BJ (cell line): ENCODE measurements at regions not wholly inside any gene's neighbourhood (a gene's known extent, or its start where the extent isn't known, plus 50 kb on each side); places are given as distances from the start of the nearest gene placed in this dataset.

Experiments
- CTCF ChIA-PET: fragments of 350-600 bp; formaldehyde crosslinking; extraction: SDS; loops from one replicate; lab custom pipeline; 2021; ENCODE audit warnings: antibody characterized with exemption, inconsistent platforms; lab: Yijun Ruan, JAX
- POLR2A ChIA-PET: fragments of 300-600 bp; sonication (Branson Sonifier 250); formaldehyde crosslinking; extraction: SDS; loops from one replicate; lab custom pipeline; 2021; ENCODE audit warnings: antibody characterized with exemption; lab: Charles Lee
- DNase-seq: peaks from one replicate; pipeline ENCODE4 v3.0.0-alpha.2; 2011; ENCODE audit warnings: low read depth
- H3K27me3 ChIP-seq: 2 replicates; pipeline ENCODE4 v1.6.0; 2011; ENCODE audit warnings: low read length; ENCODE audit not compliant: control insufficient read depth, insufficient read depth
- H3K36me3 ChIP-seq: 2 replicates; pipeline ENCODE4 v1.5.1; 2011; ENCODE audit warnings: low read length; ENCODE audit not compliant: control insufficient read depth, insufficient read depth
- H3K4me3 ChIP-seq: 2 replicates; pipeline ENCODE4 v1.5.1; 2011; ENCODE audit warnings: low read depth, mild to moderate bottlenecking, control low read depth, low read length
- CTCF ChIP-seq: IDR thresholded peaks from 2 replicates; pipeline ENCODE4 v1.5.1; 2011; ENCODE audit warnings: low read depth, mild to moderate bottlenecking, control low read depth, inconsistent platforms, low read length, moderate library complexity; ENCODE audit not compliant: insufficient read depth

GRCh38 chr1:47571952-47572351, 134.1 kb downstream of the FOXD2 start:
- Histone ChIP-seq H3K36me3 (no peaks in the 10 kb centered on the region), H3K27me3 (no peaks in the 10 kb centered on the region; the same call in 1 of the 2 replicates), H3K4me3 (no peak overlapping the region)
- TF ChIP-seq CTCF = no peak
- ChIA-PET POLR2A (no interaction called here), CTCF (interaction anchor here (1.3 to 1.8 kb wide), 2 partner anchors 7 to 138 kb away, joined by 3 to 7 read pairs; no protein-coding TSS in a partner anchor)
- DNase-seq = no peak

GRCh38 chr1:47572731-47573430, 135.0 kb downstream of the FOXD2 start:
- TF ChIP-seq CTCF = no peak
- CTCF ChIA-PET = interaction anchor here (1.3 to 1.5 kb wide), 2 partner anchors 13 to 137 kb away, joined by 3 read pairs; no protein-coding TSS in a partner anchor
- Histone ChIP-seq H3K36me3 (no peaks in the 10 kb centered on the region), H3K4me3 (no peak overlapping the region), H3K27me3 (peaks cover 2% of the 10 kb centered on the region; the same call in 1 of the 2 replicates)
- POLR2A ChIA-PET = no interaction called here
- DNase-seq = no peak

GRCh38 chr1:47574451-47575165, 136.8 kb downstream of the FOXD2 start:
- Histone ChIP-seq H3K27me3 (peaks cover 2% of the 10 kb centered on the region; the same call in 1 of the 2 replicates), H3K36me3 (no peaks in the 10 kb centered on the region), H3K4me3 (no peak overlapping the region)
- DNase-seq = no peak
- TF ChIP-seq CTCF = no peak
- CTCF ChIA-PET = no interaction called here
- POLR2A ChIA-PET = no interaction called here

- DNase-seq = no peak
- H3K27me3 ChIP-seq = peaks cover 4% of the 10 kb centered on the region; the same call in 1 of the 2 replicates
- no peaks in the 10 kb centered on the region for H3K36me3 ChIP-seq
- TF ChIP-seq CTCF = no peak
- ChIA-PET CTCF (interaction anchor here (1.0 kb wide), 1 partner anchor 13 kb away, joined by 3 read pairs; no protein-coding TSS in a partner anchor), POLR2A (no interaction called here)
- H3K4me3 ChIP-seq = no peak overlapping the region
Observed at GRCh38 chr1:47575855-47576757, 138.3 kb downstream of the FOXD2 start.
